ENCODE measurements at regions not wholly inside any gene's neighbourhood (a gene's known extent, or its start where the extent isn't known, plus 50 kb on each side); places are given as distances from the start of the nearest gene placed in this dataset.
"Not testable (repeated sequence)": the region's sequence is repeated elsewhere in the genome, so short reads cannot be mapped to it uniquely, and the experiment has no call there.

- no peaks in the 10 kb centered on the region for H3K79me2 ChIP-seq (ENCODE audit: control insufficient read depth, insufficient read depth, low read length)
- H3K4me2 ChIP-seq (ENCODE audit: control insufficient read depth, extremely low read depth, insufficient read depth, low read depth, low read length) = no peak overlapping the region
- H3K36me3 ChIP-seq (ENCODE audit: control insufficient read depth in 2 of 2, extremely low read depth in 1 of 2, insufficient read depth in 2 of 2, low read length in 2 of 2) = no peaks in the 10 kb centered on the region
- H3K27ac ChIP-seq (ENCODE audit: control insufficient read depth, insufficient read depth, low read length) = no peak overlapping the region
- H3K27me3 ChIP-seq (ENCODE audit: control insufficient read depth, extremely low read depth, insufficient read depth, low read length) = no peaks in the 10 kb centered on the region
- H2AFZ ChIP-seq (ENCODE audit: control insufficient read depth, low read length) = no peak overlapping the region
- H3K9me3 ChIP-seq (ENCODE audit: control insufficient read depth, low read depth, low read length) = no peaks in the 10 kb centered on the region
- H3K9ac ChIP-seq (ENCODE audit: control insufficient read depth, extremely low read depth, insufficient read depth, low read length) = no peak overlapping the region
- no peaks in the 10 kb centered on the region for H3K4me1 ChIP-seq (ENCODE audit: control insufficient read depth, extremely low read depth, insufficient read depth, low read length)
- dilution Hi-C loops (cut with MboI; ENCODE audit: extremely low pct_ligation_motif_present, low sequenced_read_pairs) = no loop called here
- TF ChIP-seq EZH2 (IDR thresholded peaks at IDR 0.05; ENCODE audit: low read length) = no peak
- TF ChIP-seq, protein P1, sequence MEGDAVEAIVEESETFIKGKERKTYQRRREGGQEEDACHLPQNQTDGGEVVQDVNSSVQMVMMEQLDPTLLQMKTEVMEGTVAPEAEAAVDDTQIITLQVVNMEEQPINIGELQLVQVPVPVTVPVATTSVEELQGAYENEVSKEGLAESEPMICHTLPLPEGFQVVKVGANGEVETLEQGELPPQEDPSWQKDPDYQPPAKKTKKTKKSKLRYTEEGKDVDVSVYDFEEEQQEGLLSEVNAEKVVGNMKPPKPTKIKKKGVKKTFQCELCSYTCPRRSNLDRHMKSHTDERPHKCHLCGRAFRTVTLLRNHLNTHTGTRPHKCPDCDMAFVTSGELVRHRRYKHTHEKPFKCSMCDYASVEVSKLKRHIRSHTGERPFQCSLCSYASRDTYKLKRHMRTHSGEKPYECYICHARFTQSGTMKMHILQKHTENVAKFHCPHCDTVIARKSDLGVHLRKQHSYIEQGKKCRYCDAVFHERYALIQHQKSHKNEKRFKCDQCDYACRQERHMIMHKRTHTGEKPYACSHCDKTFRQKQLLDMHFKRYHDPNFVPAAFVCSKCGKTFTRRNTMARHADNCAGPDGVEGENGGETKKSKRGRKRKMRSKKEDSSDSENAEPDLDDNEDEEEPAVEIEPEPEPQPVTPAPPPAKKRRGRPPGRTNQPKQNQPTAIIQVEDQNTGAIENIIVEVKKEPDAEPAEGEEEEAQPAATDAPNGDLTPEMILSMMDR (optimal IDR thresholded peaks at IDR 0.05 in 1 of 3, IDR thresholded peaks at IDR 0.05 in 1 of 3, conservative IDR thresholded peaks at IDR 0.05 in 1 of 3; ENCODE audit: extremely low read depth in 1 of 3, insufficient read depth in 2 of 3, low read length in 3 of 3) = no peak
- no peak overlapping the region for H3K4me3 ChIP-seq (ENCODE audit: control insufficient read depth in 2 of 3, extremely low read depth in 1 of 3, insufficient read depth in 2 of 3, low read depth in 1 of 3, low read length in 3 of 3)
- DNase-seq (ENCODE audit: low read depth, low spot score) (no peak), FAIRE-seq (no peak)
- H3K9me1 ChIP-seq (ENCODE audit: control insufficient read depth, extremely low read depth, insufficient read depth, low read length) = no peaks in the 10 kb centered on the region
- H4K20me1 ChIP-seq (ENCODE audit: control insufficient read depth, extremely low read depth, insufficient read depth, low read length) = no peaks in the 10 kb centered on the region
Observed at GRCh38 chr5:123987956-123988355, 476.0 kb downstream of the CSNK1G3 start.

DNA sequence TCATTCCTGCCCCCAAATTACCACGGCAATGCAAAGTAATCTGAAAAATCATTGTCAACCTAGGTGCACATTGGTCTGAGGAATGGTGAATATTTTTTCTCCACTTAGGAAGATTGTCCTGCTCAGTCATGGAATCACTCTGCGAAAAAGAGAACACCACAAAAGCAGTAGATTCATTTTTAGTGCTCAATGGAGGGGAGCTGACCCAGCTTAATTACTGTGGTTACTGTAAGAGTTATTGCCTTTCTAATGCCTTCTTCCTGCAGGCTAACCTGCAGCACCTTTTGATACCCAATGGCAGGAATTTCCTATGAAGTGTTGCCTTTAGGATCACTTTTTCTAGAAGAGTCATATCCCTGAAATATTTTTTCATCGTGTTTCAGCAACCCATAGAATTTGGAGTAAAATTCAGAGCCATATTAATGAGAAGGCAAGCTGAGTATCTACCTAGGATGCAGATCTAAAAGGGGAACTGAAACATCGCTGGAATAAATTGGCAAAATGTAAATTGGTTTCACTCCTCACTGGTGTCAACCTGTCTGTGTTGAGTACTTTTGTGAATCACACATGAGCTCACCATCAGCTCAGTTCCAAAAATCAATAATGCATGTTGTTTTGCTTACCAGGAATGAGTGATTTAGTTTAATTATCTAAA lies 464.5 kb downstream of the CSNK1G3 start:
- FAIRE-seq = no peak
- Histone ChIP-seq H3K4me2 (ENCODE audit: control insufficient read depth, extremely low read depth, insufficient read depth, low read depth, low read length) (no peak overlapping the region), H3K36me3 (ENCODE audit: control insufficient read depth in 2 of 2, extremely low read depth in 1 of 2, insufficient read depth in 2 of 2, low read length in 2 of 2) (no peaks in the 10 kb centered on the region), H3K79me2 (ENCODE audit: control insufficient read depth, insufficient read depth, low read length) (no peaks in the 10 kb centered on the region), H3K9ac (ENCODE audit: control insufficient read depth, extremely low read depth, insufficient read depth, low read length) (no peak overlapping the region), H3K9me1 (ENCODE audit: control insufficient read depth, extremely low read depth, insufficient read depth, low read length) (no peaks in the 10 kb centered on the region), H3K9me3 (ENCODE audit: control insufficient read depth, low read depth, low read length) (no peaks in the 10 kb centered on the region), H2AFZ (ENCODE audit: control insufficient read depth, low read length) (no peak overlapping the region), H4K20me1 (ENCODE audit: control insufficient read depth, extremely low read depth, insufficient read depth, low read length) (no peaks in the 10 kb centered on the region), H3K4me1 (ENCODE audit: control insufficient read depth, extremely low read depth, insufficient read depth, low read length) (no peaks in the 10 kb centered on the region), H3K4me3 (ENCODE audit: control insufficient read depth in 2 of 3, extremely low read depth in 1 of 3, insufficient read depth in 2 of 3, low read depth in 1 of 3, low read length in 3 of 3) (no peak overlapping the region), H3K27ac (ENCODE audit: control insufficient read depth, insufficient read depth, low read length) (no peak overlapping the region), H3K27me3 (ENCODE audit: control insufficient read depth, extremely low read depth, insufficient read depth, low read length) (no peaks in the 10 kb centered on the region)
- TF ChIP-seq, protein P1 (optimal IDR thresholded peaks at IDR 0.05 in 1 of 3, IDR thresholded peaks at IDR 0.05 in 1 of 3, conservative IDR thresholded peaks at IDR 0.05 in 1 of 3; ENCODE audit: extremely low read depth in 1 of 3, insufficient read depth in 2 of 3, low read length in 3 of 3) = no peak
- no peak for TF ChIP-seq EZH2 (IDR thresholded peaks at IDR 0.05; ENCODE audit: low read length)
- DNase-seq (ENCODE audit: low read depth, low spot score) = no peak
- dilution Hi-C loops (cut with MboI; ENCODE audit: extremely low pct_ligation_motif_present, low sequenced_read_pairs) = no loop called here

DNA sequence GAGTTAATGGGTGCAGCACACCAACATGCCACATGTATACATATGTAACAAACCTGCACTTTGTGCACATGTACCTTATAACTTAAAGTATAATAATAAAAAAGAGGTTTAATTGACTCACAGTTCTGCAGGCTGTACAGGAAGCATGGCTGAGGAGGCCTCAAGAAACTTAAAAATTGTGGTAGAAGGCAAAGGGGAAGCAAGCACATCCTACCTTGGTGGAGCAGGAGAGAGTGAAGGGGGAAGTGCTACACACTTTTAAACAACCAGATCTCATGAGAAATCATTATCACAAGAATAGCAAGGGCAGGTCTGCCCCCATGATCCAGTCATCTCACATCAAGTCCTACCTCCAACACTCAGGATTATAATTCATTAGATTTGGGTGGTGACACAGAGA lies 463.5 kb downstream of the CSNK1G3 start:
- H3K9me1 ChIP-seq (ENCODE audit: control insufficient read depth, extremely low read depth, insufficient read depth, low read length); H3K27me3 ChIP-seq (ENCODE audit: control insufficient read depth, extremely low read depth, insufficient read depth, low read length); H3K4me2 ChIP-seq (ENCODE audit: control insufficient read depth, extremely low read depth, insufficient read depth, low read depth, low read length); H3K4me3 ChIP-seq (ENCODE audit: control insufficient read depth in 2 of 3, extremely low read depth in 1 of 3, insufficient read depth in 2 of 3, low read depth in 1 of 3, low read length in 3 of 3); H4K20me1 ChIP-seq (ENCODE audit: control insufficient read depth, extremely low read depth, insufficient read depth, low read length); H3K79me2 ChIP-seq (ENCODE audit: control insufficient read depth, insufficient read depth, low read length); FAIRE-seq; H3K36me3 ChIP-seq (ENCODE audit: control insufficient read depth in 2 of 2, extremely low read depth in 1 of 2, insufficient read depth in 2 of 2, low read length in 2 of 2); H3K4me1 ChIP-seq (ENCODE audit: control insufficient read depth, extremely low read depth, insufficient read depth, low read length); dilution Hi-C loops (cut with MboI; ENCODE audit: extremely low pct_ligation_motif_present, low sequenced_read_pairs); H3K9ac ChIP-seq (ENCODE audit: control insufficient read depth, extremely low read depth, insufficient read depth, low read length); H2AFZ ChIP-seq (ENCODE audit: control insufficient read depth, low read length); H3K9me3 ChIP-seq (ENCODE audit: control insufficient read depth, low read depth, low read length); DNase-seq (ENCODE audit: low read depth, low spot score); H3K27ac ChIP-seq (ENCODE audit: control insufficient read depth, insufficient read depth, low read length): not testable (repeated sequence)

Data from keratinocyte (primary cell).